ENCODE measurements at regions not wholly inside any gene's neighbourhood (a gene's known extent, or its start where the extent isn't known, plus 50 kb on each side); places are given as distances from the start of the nearest gene placed in this dataset.
"Not testable (repeated sequence)": the region's sequence is repeated elsewhere in the genome, so short reads cannot be mapped to it uniquely, and the experiment has no call there.

DNA sequence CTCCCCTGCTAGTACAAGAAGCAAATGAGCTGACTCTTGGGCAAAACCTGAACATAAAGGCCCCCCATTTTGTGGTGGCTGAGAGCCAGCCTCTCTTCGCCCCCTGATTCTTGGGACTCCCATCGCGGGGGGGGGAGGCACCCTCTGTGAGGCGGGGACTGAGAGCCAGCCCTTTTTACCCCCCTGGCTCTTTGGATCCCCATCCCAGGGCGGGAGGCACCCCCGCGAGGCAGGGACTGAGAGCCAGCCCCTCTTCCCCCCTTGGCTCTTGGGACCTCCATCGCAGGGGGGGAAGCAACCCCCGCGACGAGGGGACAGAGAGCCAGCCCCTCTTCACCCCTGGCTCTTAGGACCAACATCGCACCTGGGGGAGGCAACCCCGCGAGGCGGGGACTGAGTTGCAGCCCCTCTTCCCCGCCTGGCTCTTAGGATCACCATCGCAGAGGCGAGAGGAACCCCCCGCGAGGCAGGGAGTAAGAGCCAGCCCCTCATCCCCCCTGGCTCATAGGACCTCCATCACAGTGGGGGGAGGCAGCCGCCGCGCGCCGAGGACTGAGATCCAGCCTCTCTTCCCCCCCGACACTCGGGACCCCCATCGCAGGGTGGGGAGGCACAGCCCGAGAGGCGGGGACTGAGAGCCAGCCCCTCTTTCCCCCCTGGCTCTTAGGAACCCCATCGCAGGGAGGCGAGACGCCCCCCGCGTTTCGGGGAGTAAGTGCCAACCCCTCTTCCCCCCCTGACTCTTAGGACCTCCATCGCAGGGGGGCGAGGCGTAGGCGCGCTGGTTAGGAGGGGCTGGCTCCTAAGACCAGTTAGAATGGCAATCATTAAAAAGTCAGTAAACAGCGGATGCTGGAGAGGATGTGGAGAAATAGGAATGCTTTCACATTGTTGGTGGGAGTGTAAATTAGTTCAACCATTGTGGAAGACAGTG, 2428.4 kb upstream of the PCDH20 start:
- no peaks in the 10 kb centered on the region for H3K27me3 ChIP-seq (ENCODE audit: control insufficient read depth, insufficient read depth, low read length)
- FAIRE-seq (no peak), DNase-seq (ENCODE audit: low read depth) (no peak)
- no peaks in the 10 kb centered on the region for H3K36me3 ChIP-seq (ENCODE audit: control insufficient read depth, insufficient read depth, low read length)
- TF ChIP-seq, protein P1, sequence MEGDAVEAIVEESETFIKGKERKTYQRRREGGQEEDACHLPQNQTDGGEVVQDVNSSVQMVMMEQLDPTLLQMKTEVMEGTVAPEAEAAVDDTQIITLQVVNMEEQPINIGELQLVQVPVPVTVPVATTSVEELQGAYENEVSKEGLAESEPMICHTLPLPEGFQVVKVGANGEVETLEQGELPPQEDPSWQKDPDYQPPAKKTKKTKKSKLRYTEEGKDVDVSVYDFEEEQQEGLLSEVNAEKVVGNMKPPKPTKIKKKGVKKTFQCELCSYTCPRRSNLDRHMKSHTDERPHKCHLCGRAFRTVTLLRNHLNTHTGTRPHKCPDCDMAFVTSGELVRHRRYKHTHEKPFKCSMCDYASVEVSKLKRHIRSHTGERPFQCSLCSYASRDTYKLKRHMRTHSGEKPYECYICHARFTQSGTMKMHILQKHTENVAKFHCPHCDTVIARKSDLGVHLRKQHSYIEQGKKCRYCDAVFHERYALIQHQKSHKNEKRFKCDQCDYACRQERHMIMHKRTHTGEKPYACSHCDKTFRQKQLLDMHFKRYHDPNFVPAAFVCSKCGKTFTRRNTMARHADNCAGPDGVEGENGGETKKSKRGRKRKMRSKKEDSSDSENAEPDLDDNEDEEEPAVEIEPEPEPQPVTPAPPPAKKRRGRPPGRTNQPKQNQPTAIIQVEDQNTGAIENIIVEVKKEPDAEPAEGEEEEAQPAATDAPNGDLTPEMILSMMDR (IDR thresholded peaks at IDR 0.05; ENCODE audit: insufficient read depth, low read length, severe bottlenecking): no peak
- H3K4me3 ChIP-seq (ENCODE audit: low read depth, low read length): no peak overlapping the region

DNA sequence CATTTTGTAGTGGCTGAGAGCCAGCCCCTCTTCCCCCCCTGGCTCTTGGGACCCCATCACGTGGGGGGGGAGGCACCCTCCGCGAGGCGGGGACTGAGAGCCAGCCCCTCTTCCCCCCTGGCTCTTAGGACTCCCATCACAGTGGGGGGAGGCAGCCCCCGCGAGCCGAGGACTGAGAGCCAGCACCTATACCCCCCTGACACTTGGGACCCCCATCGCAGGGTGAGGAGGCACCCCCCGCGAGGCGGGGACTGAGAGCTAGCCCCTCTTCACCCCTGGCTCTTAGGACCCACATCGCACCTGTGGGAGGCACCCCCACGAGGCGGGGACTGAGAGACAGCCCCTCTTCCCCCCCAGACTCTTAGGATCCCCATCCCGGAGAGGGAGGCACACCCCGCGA, 2426.5 kb upstream of the PCDH20 start:
- TF ChIP-seq, protein P1 (IDR thresholded peaks at IDR 0.05; ENCODE audit: insufficient read depth, low read length, severe bottlenecking): no peak
- DNase-seq (ENCODE audit: low read depth) (no peak), FAIRE-seq (no peak)
- Histone ChIP-seq H3K27me3 (ENCODE audit: control insufficient read depth, insufficient read depth, low read length) (no peaks in the 10 kb centered on the region), H3K4me3 (ENCODE audit: low read depth, low read length) (no peak overlapping the region), H3K36me3 (ENCODE audit: control insufficient read depth, insufficient read depth, low read length) (no peaks in the 10 kb centered on the region)

DNA sequence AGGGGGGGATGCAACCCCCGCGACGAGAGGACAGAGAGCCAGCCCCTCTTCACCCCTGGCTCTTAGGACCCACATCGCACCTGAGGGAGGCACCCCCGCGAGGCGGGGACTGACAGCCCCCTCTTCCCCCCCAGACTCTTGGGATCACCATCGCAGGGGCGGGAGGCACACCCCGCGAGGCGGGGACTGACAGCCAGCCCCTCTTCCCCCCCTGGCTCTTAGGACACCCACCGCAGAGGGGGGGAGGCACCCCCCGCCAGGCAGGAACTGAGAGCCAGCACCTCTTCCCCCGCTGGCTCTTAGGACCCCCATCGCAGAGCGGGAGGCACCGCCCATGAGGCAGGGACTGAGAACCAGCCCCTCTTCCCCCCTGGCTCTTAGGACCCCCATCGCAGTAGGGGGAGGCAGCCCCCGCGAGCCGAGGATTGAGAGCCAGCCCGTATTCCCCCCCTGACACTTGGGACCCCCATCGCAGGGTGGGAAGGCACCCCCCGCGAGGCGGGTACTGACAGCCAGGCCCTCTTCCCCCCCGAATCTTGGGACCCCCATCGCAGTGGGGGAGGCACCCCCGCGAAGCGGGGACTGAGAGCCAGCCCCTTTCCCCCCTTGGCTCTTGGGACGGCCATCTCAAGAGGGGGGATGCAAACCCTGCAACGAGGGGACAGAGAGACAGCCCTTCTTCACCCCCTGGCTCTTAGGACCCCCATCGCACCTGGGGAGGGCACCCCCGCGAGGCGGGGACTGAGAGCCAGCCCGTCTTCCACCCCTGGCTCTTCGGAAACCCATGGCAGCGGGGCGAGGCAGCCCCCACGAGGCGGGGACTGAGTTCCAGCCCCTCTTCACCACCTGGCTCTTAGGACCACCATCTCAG, 2425.1 kb upstream of the PCDH20 start:
- Histone ChIP-seq H3K4me3 (ENCODE audit: low read depth, low read length) (no peak overlapping the region), H3K36me3 (ENCODE audit: control insufficient read depth, insufficient read depth, low read length) (no peaks in the 10 kb centered on the region), H3K27me3 (ENCODE audit: control insufficient read depth, insufficient read depth, low read length) (no peaks in the 10 kb centered on the region)
- no peak for FAIRE-seq
- TF ChIP-seq, protein P1 (IDR thresholded peaks at IDR 0.05; ENCODE audit: insufficient read depth, low read length, severe bottlenecking): no peak
- DNase-seq (ENCODE audit: low read depth): no peak

DNA sequence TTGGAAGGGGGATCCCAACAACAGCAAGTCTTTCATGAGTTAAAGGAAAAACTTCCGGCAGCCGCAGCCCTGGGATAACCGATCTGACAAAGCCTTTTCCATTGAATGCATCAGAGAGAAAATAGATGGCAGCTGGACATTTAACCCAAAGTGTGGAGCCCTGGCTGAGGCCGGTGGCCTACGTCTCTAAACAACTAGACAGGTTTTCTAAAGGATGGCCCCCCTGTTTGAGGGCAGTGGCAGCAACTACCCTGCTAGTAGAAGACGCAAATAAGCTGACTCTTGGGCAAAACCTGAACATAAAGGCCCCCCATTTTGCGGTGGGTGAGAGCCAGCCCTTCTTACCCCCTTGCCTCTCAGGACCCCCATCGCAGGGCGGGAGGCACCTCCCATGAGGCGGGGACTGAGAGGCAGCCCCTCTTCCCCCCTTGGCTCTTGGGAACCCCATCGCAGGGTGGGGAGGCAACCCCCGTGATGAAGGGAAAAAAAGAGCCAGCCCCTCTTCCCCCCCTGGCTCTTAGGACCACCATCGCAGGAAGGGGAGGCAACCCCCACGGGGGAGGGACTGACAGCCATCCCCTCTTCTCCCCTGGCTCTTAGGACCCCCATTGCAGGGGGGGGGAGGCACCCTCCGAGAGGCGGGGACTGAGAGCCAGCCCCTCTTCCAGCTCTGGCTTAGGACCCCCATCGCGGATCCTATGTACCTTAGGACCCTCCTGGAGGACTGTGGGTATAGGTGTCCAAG, 2422.9 kb upstream of the PCDH20 start:
- Histone ChIP-seq H3K4me3 (ENCODE audit: low read depth, low read length) (no peak overlapping the region), H3K27me3 (ENCODE audit: control insufficient read depth, insufficient read depth, low read length) (no peaks in the 10 kb centered on the region), H3K36me3 (ENCODE audit: control insufficient read depth, insufficient read depth, low read length) (no peaks in the 10 kb centered on the region)
- no peak for DNase-seq (ENCODE audit: low read depth)
- no peak for FAIRE-seq
- TF ChIP-seq, protein P1 (IDR thresholded peaks at IDR 0.05; ENCODE audit: insufficient read depth, low read length, severe bottlenecking): no peak

DNA sequence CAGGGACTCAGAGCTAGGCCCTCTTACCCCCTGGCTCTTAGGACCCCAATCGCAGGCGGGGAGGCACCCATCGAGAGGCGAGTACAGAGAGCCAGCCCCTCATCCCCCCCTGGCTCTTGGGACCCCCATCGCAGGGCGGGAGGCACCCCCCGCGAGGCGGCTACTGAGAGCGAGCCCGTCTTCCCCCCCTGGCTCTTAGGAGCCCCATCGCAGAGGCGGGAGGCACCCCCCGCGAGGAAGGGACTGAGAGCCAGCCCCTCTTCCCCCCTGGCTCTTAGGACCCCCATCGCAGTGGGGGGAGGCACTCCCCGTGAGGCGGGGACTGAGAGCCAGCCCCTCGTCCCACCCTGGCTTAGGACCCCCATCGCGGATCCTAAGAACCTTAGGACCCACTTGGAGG, 2422.1 kb upstream of the PCDH20 start:
- FAIRE-seq; H3K36me3 ChIP-seq (ENCODE audit: control insufficient read depth, insufficient read depth, low read length); DNase-seq (ENCODE audit: low read depth); H3K27me3 ChIP-seq (ENCODE audit: control insufficient read depth, insufficient read depth, low read length); H3K4me3 ChIP-seq (ENCODE audit: low read depth, low read length): not testable (repeated sequence)

DNA sequence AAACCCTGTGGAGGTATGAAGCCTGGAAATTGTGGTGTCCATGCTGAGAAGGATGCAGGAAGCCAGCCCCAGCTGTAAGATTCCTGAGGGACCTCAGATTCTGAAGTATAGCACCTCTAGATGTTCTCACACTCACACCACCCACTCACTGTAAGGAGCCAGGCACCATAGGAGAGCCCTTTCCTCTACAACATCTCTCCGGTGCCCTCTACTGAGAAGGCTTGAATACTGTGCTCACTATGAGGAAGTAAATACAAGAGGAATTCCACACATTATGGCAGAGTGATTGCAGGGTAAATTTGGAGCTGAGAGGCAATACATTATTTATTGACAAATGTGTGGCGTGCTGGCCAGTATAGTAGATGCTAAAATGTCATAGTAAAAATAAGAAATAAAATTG, 2414.0 kb upstream of the PCDH20 start:
- H3K36me3 ChIP-seq (ENCODE audit: control insufficient read depth, insufficient read depth, low read length); H3K27me3 ChIP-seq (ENCODE audit: control insufficient read depth, insufficient read depth, low read length); FAIRE-seq; DNase-seq (ENCODE audit: low read depth); H3K4me3 ChIP-seq (ENCODE audit: low read depth, low read length): not testable (repeated sequence)

DNA sequence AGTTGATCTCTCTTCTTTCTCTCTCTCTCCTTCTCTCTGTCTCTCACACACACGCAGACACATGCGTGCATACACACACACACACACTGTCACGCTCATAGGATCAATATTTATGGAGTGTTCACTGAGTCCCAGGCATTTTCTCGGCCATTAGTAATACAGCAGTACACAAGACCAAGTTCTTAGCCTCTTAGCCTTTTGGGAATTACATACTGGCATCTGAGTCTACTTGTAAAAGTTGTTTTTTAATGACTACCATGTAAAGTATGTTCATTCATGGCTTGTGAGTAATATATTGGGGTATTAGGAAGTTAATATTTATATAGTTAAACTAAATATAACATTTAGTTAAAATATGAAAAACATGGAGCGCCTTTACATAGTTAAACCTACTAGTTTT, 2406.1 kb upstream of the PCDH20 start:
- not testable (repeated sequence) for H3K36me3 ChIP-seq (ENCODE audit: control insufficient read depth, insufficient read depth, low read length); H3K4me3 ChIP-seq (ENCODE audit: low read depth, low read length); H3K27me3 ChIP-seq (ENCODE audit: control insufficient read depth, insufficient read depth, low read length); DNase-seq (ENCODE audit: low read depth); FAIRE-seq

DNA sequence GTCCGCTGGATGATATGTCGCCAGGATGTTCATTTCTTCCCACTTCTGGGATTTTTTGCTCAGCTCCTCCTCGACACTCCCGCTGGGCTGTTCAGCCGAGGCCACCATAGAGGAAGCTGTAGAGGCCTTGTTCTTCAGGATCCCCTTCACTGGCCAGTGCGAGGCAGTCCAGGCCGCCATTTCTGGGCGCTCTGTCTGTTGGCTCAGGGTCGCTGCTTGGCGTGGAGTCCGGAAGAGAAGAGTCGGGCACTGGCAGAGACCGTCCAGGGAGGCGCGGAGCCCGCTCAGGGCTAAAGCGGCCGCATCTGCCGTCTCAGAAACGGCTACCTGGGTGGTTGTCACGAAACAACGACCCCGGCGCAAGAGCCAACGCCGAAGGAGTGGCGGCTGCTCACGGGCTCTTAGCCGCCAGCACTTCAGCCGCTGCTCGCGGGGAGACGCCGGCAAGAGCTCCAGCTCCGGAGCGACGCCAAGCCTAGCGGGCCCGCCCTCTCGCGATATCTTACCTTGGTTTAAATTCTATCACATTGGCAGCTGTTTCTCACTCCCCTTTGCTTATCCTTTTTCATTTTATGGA, 2395.9 kb upstream of the PCDH20 start:
- H3K4me3 ChIP-seq (ENCODE audit: low read depth, low read length); DNase-seq (ENCODE audit: low read depth); H3K27me3 ChIP-seq (ENCODE audit: control insufficient read depth, insufficient read depth, low read length); H3K36me3 ChIP-seq (ENCODE audit: control insufficient read depth, insufficient read depth, low read length): not testable (repeated sequence)
- FAIRE-seq: peak; percentile 79

DNA sequence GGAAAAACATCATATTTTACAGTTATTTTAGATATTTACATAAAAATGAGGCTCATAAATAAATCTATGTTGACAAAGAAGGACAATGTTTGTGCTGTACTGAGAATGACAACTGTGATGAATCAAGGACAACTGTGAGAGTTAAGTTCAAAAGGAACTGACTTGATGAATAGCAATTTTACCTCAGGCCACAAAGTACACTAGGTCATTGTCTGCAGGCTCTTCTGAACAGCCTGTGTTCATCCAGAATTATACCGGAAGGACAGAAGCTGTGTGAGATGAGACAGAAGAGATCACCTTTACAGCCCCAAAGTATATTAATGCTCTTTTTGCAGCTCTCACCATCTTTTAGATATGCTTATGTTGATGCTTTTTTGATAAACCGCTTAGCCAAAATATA, 2375.5 kb upstream of the PCDH20 start:
- FAIRE-seq; H3K4me3 ChIP-seq (ENCODE audit: low read depth, low read length); DNase-seq (ENCODE audit: low read depth); H3K36me3 ChIP-seq (ENCODE audit: control insufficient read depth, insufficient read depth, low read length); H3K27me3 ChIP-seq (ENCODE audit: control insufficient read depth, insufficient read depth, low read length): not testable (repeated sequence)
